GM23338 (cell line): ENCODE measurements at regions not wholly inside any gene's neighbourhood (a gene's known extent, or its start where the extent isn't known, plus 50 kb on each side); places are given as distances from the start of the nearest gene placed in this dataset.

ENCODE experiments used
- CREB1 ChIP-seq: fragments of 250-450 bp; sonication (Bioruptor Pico); IDR thresholded peaks from 2 replicates; pipeline ENCODE4 v1.5.0; 2020; ENCODE audit warnings: low read depth, mild to moderate bottlenecking, moderate library complexity
- JUNB ChIP-seq: IDR thresholded peaks from one replicate; pipeline ENCODE4 v1.6.1; 2016; ENCODE audit warnings: antibody characterized with exemption; ENCODE audit not compliant: unreplicated experiment
- NANOG ChIP-seq: IDR thresholded peaks from 2 replicates; pipeline ENCODE4 v1.6.1; 2016; ENCODE audit warnings: antibody characterized with exemption, borderline replicate concordance
- ZNF331 ChIP-seq: fragments of 250-450 bp; sonication (Bioruptor Pico); IDR thresholded peaks from 2 replicates; pipeline ENCODE4 v1.5.0; 2020; ENCODE audit warnings: low read depth, mild to moderate bottlenecking, moderate library complexity
- ZNF462 ChIP-seq: fragments of 250-450 bp; sonication (Bioruptor Pico); IDR thresholded peaks from 2 replicates; pipeline ENCODE4 v1.5.0; 2020; ENCODE audit warnings: mild to moderate bottlenecking, moderate library complexity
- TF ChIP-seq, protein P1 (sequence below): IDR thresholded peaks from one replicate; pipeline ENCODE4 v1.6.1; 2018; ENCODE audit warnings: antibody characterized with exemption; ENCODE audit not compliant: unreplicated experiment

DNA sequence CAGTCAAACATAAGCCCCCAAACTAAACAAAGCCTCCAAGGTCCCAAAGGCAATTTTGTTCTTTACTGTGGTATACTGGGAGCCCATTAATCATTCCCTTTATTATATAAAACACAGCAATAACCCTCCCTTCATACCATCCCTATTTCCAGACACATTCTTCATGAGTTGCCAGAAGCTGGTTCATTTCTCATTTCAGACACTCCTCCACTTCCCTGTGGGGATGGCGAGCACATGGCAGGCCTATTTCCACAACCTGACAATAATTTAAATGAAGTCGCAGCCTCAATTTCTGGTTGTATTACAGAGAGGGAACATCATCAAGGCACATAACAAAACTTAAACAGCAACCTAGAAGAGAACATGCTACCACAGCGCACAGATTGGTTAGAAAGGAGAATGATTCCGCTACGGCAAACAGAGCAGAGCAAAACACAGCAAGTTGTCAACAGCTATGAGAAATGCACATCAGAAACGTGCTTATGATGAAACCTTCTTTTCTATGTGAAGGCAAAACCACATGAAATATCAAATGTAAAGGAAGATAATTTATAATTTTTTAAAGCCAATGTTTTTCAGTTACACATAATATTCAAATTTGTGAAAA is 63.3 kb upstream of the ARHGEF3 start (continued):
- no peak for TF ChIP-seq ZNF462 (CRISPR knock-in tag)
- no peak for TF ChIP-seq JUNB
- TF ChIP-seq, protein P1, sequence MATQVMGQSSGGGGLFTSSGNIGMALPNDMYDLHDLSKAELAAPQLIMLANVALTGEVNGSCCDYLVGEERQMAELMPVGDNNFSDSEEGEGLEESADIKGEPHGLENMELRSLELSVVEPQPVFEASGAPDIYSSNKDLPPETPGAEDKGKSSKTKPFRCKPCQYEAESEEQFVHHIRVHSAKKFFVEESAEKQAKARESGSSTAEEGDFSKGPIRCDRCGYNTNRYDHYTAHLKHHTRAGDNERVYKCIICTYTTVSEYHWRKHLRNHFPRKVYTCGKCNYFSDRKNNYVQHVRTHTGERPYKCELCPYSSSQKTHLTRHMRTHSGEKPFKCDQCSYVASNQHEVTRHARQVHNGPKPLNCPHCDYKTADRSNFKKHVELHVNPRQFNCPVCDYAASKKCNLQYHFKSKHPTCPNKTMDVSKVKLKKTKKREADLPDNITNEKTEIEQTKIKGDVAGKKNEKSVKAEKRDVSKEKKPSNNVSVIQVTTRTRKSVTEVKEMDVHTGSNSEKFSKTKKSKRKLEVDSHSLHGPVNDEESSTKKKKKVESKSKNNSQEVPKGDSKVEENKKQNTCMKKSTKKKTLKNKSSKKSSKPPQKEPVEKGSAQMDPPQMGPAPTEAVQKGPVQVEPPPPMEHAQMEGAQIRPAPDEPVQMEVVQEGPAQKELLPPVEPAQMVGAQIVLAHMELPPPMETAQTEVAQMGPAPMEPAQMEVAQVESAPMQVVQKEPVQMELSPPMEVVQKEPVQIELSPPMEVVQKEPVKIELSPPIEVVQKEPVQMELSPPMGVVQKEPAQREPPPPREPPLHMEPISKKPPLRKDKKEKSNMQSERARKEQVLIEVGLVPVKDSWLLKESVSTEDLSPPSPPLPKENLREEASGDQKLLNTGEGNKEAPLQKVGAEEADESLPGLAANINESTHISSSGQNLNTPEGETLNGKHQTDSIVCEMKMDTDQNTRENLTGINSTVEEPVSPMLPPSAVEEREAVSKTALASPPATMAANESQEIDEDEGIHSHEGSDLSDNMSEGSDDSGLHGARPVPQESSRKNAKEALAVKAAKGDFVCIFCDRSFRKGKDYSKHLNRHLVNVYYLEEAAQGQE = no peak
- no peak for TF ChIP-seq CREB1 (CRISPR knock-in tag)
- TF ChIP-seq ZNF331 (CRISPR knock-in tag) = no peak
- TF ChIP-seq NANOG = no peak
